HepG2 (cell line): ENCODE measurements at regions not wholly inside any gene's neighbourhood (a gene's known extent, or its start where the extent isn't known, plus 50 kb on each side); places are given as distances from the start of the nearest gene placed in this dataset.

Experiments
- AGO1 ChIP-seq: fragments of 200-400 bp; formaldehyde crosslinking; IDR thresholded peaks from 2 replicates; pipeline ENCODE4 v1.6.1; 2017; ENCODE audit warnings: mild to moderate bottlenecking, low read depth, low read length, moderate library complexity; ENCODE audit not compliant: poor library complexity, severe bottlenecking
- AHDC1 ChIP-seq: sonication (generic); formaldehyde crosslinking; IDR thresholded peaks from 2 replicates; pipeline ENCODE4 v1.5.1; 2020; ENCODE audit warnings: mild to moderate bottlenecking, missing genetic modification reagents, borderline replicate concordance
- MAF1 ChIP-seq: sonication (generic); formaldehyde crosslinking; IDR thresholded peaks from 2 replicates; pipeline ENCODE4 v1.5.0; 2020; ENCODE audit warnings: missing genetic modification reagents, borderline replicate concordance
- MLXIP ChIP-seq: sonication (generic); formaldehyde crosslinking; IDR thresholded peaks from 2 replicates; pipeline ENCODE4 v1.9.0; 2021; ENCODE audit warnings: missing genetic modification reagents, borderline replicate concordance
- MYPOP ChIP-seq: sonication (generic); formaldehyde crosslinking; IDR thresholded peaks from 2 replicates; pipeline ENCODE4 v1.8.1; 2023; ENCODE audit warnings: mild to moderate bottlenecking, moderate library complexity, missing genetic modification reagents
- NAIF1 ChIP-seq: sonication (generic); formaldehyde crosslinking; IDR thresholded peaks from 2 replicates; pipeline ENCODE4 v1.5.0; 2020; ENCODE audit warnings: mild to moderate bottlenecking, missing genetic modification reagents, borderline replicate concordance
- PBX3 ChIP-seq: sonication (generic); formaldehyde crosslinking; IDR thresholded peaks from 2 replicates; pipeline ENCODE4 v1.8.1; 2023; ENCODE audit warnings: missing genetic modification reagents, inconsistent platforms, borderline replicate concordance
- POLR2AphosphoS2 ChIP-seq: IDR thresholded peaks from 2 replicates; pipeline ENCODE4 v1.6.1; 2011; ENCODE audit warnings: low read depth, low read length, improper control_type of control experiment
- PRMT3 ChIP-seq: sonication (generic); formaldehyde crosslinking; IDR thresholded peaks from 2 replicates; pipeline ENCODE4 v1.8.1; 2022; ENCODE audit warnings: low read depth, mild to moderate bottlenecking, moderate library complexity, missing genetic modification reagents, borderline replicate concordance
- RBM39 ChIP-seq: fragments of 200-400 bp; formaldehyde crosslinking; IDR thresholded peaks from one replicate; pipeline ENCODE4 v1.6.1; 2018; ENCODE audit warnings: antibody characterized with exemption, mild to moderate bottlenecking, low read depth, low read length; ENCODE audit not compliant: poor library complexity, severe bottlenecking
- TOPORS ChIP-seq: sonication (generic); formaldehyde crosslinking; IDR thresholded peaks from 2 replicates; pipeline ENCODE4 v1.8.0; 2023; ENCODE audit warnings: mild to moderate bottlenecking, missing genetic modification reagents
- ZFX ChIP-seq: sonication (generic); formaldehyde crosslinking; IDR thresholded peaks from 2 replicates; pipeline ENCODE4 v1.4.0; 2020; ENCODE audit warnings: mild to moderate bottlenecking, low read depth, missing genetic modification reagents, moderate library complexity
- ZKSCAN1 ChIP-seq: fragments of 150-350 bp; IDR thresholded peaks from 2 replicates; pipeline ENCODE4 v1.6.1; 2014; ENCODE audit warnings: low read length
- ZKSCAN5 ChIP-seq: sonication (generic); formaldehyde crosslinking; IDR thresholded peaks from 2 replicates; pipeline ENCODE4 v1.5.1; 2020; ENCODE audit warnings: mild to moderate bottlenecking, missing genetic modification reagents
- ZMYM2 ChIP-seq: sonication (generic); formaldehyde crosslinking; IDR thresholded peaks from 2 replicates; pipeline ENCODE4 v1.8.0; 2022; ENCODE audit warnings: mild to moderate bottlenecking, missing genetic modification reagents
- ZNF367 ChIP-seq: sonication (generic); formaldehyde crosslinking; IDR thresholded peaks from 2 replicates; pipeline ENCODE4 v1.4.0; 2020; ENCODE audit warnings: missing genetic modification reagents, borderline replicate concordance
- ZNF44 ChIP-seq: sonication (generic); formaldehyde crosslinking; IDR thresholded peaks from 2 replicates; pipeline ENCODE4 v1.5.1; 2020; ENCODE audit warnings: mild to moderate bottlenecking, missing genetic modification reagents
- ZNF790 ChIP-seq: sonication (generic); formaldehyde crosslinking; IDR thresholded peaks from 2 replicates; pipeline ENCODE4 v1.8.0; 2022; ENCODE audit warnings: missing genetic modification reagents, mild to moderate bottlenecking, borderline replicate concordance

GRCh38 chr13:73451221-73452029 lies 392.6 kb downstream of the KLF5 start (continued):
- TF ChIP-seq NAIF1 (CRISPR knock-in tag) (no peak), MLXIP (CRISPR knock-in tag) (no peak), ZKSCAN5 (CRISPR knock-in tag) (no peak), ZNF790 (CRISPR knock-in tag) (no peak), RBM39 (no peak), TOPORS (CRISPR knock-in tag) (no peak), ZNF44 (CRISPR knock-in tag) (no peak), ZNF367 (no peak), PRMT3 (CRISPR knock-in tag) (no peak), PBX3 (CRISPR knock-in tag) (no peak), ZMYM2 (CRISPR knock-in tag) (no peak), ZKSCAN1 (no peak), MAF1 (CRISPR knock-in tag) (no peak), POLR2AphosphoS2 (no peak), ZFX (CRISPR knock-in tag) (no peak), MYPOP (no peak), AGO1 (no peak), AHDC1 (CRISPR knock-in tag) (peak; percentile 61; the same call in 1 of the 2 replicates)
